GM19455 (cell line): ENCODE measurements at regions not wholly inside any gene's neighbourhood (a gene's known extent, or its start where the extent isn't known, plus 50 kb on each side); places are given as distances from the start of the nearest gene placed in this dataset.
"Not testable (repeated sequence)": the region's sequence is repeated elsewhere in the genome, so short reads cannot be mapped to it uniquely, and the experiment has no call there.

Source experiments
- ATAC-seq: cut with Tn5 transposase; IDR thresholded peaks from one replicate; pipeline ENCODE4 v1.9.1; 2021; ENCODE audit not compliant: unreplicated experiment

- ATAC-seq: no peak
Observed at GRCh38 chr5:152606776-152607364, 201.8 kb upstream of the NMUR2 start.

- ATAC-seq: no peak
Observed at GRCh38 chr5:152607401-152608160, 202.5 kb upstream of the NMUR2 start.

- ATAC-seq: no peak
Observed at GRCh38 chr5:152608458-152608857, 203.4 kb upstream of the NMUR2 start.

GRCh38 chr5:152619756-152620155 lies 214.7 kb upstream of the NMUR2 start:
- ATAC-seq: no peak

GRCh38 chr5:152622628-152623027 lies 217.5 kb upstream of the NMUR2 start:
- no peak for ATAC-seq

- ATAC-seq: no peak
Observed at GRCh38 chr5:152623951-152624350, 218.9 kb upstream of the NMUR2 start.

GRCh38 chr5:152625696-152626095 lies 220.6 kb upstream of the NMUR2 start:
- no peak for ATAC-seq

- ATAC-seq: no peak
Observed at GRCh38 chr5:152631221-152631620, 226.1 kb upstream of the NMUR2 start.

GRCh38 chr5:152632360-152632759 lies 227.3 kb upstream of the NMUR2 start:
- no peak for ATAC-seq

- ATAC-seq: no peak
Observed at GRCh38 chr5:152634586-152634985, 229.5 kb upstream of the NMUR2 start.

GRCh38 chr5:152638996-152639552 lies 234.0 kb upstream of the NMUR2 start:
- ATAC-seq: no peak

GRCh38 chr5:152641970-152642805 lies 237.1 kb upstream of the NMUR2 start:
- no peak for ATAC-seq

GRCh38 chr5:152642880-152643279 lies 237.8 kb upstream of the NMUR2 start:
- no peak for ATAC-seq

GRCh38 chr5:152644029-152644728 lies 239.1 kb upstream of the NMUR2 start:
- no peak for ATAC-seq

- no peak for ATAC-seq
Observed at GRCh38 chr5:152649609-152650008, 244.5 kb upstream of the NMUR2 start.

- no peak for ATAC-seq
Observed at GRCh38 chr5:152650413-152650812, 245.3 kb upstream of the NMUR2 start.

GRCh38 chr5:152659470-152659869 lies 254.4 kb upstream of the NMUR2 start:
- ATAC-seq: not testable (repeated sequence)

- ATAC-seq: no peak
Observed at GRCh38 chr5:152673601-152674000, 268.5 kb upstream of the NMUR2 start.

GRCh38 chr5:152674403-152674802 lies 269.3 kb upstream of the NMUR2 start:
- ATAC-seq: no peak

GRCh38 chr5:152676196-152676595 lies 271.1 kb upstream of the NMUR2 start:
- ATAC-seq: no peak

GRCh38 chr5:152683205-152683604 lies 278.1 kb upstream of the NMUR2 start:
- ATAC-seq: no peak
